GM12872 (cell line): ENCODE measurements at regions not wholly inside any gene's neighbourhood (a gene's known extent, or its start where the extent isn't known, plus 50 kb on each side); places are given as distances from the start of the nearest gene placed in this dataset.

Experiments used
- CTCF ChIP-seq: IDR thresholded peaks from 3 replicates; pipeline ENCODE4 v1.5.1; 2011; ENCODE audit warnings: low read depth, mild to moderate bottlenecking, low read length, moderate library complexity; ENCODE audit not compliant: insufficient read depth

GRCh38 chr10:76675951-76676587, 961.5 kb downstream of the KCNMA1 start:
- TF ChIP-seq CTCF = no peak

- no peak for TF ChIP-seq CTCF
Measured at GRCh38 chr10:76675561-76675950, 962.1 kb downstream of the KCNMA1 start.

GRCh38 chr10:76667408-76668370, 969.9 kb downstream of the KCNMA1 start:
- TF ChIP-seq CTCF = no peak

- TF ChIP-seq CTCF = no peak
Measured at GRCh38 chr10:76666891-76667290, 970.7 kb downstream of the KCNMA1 start.

GRCh38 chr10:76665029-76665428, 972.6 kb downstream of the KCNMA1 start:
- TF ChIP-seq CTCF = no peak

- no peak for TF ChIP-seq CTCF
Measured at GRCh38 chr10:76657337-76658012, 980.1 kb downstream of the KCNMA1 start.

GRCh38 chr10:76651154-76651553, 986.5 kb downstream of the KCNMA1 start:
- no peak for TF ChIP-seq CTCF
